ENCODE measurements at regions not wholly inside any gene's neighbourhood (a gene's known extent, or its start where the extent isn't known, plus 50 kb on each side); places are given as distances from the start of the nearest gene placed in this dataset.

GRCh38 chr3:87413814-87414213 is 137.4 kb upstream of the POU1F1 start:
- Histone ChIP-seq H3K4me1 (replicated peaks in 1 of 2; ENCODE audit: control insufficient read depth in 2 of 2, insufficient read depth in 2 of 2, low read length in 2 of 2) (no peaks in the 10 kb centered on the region), H3K27ac (ENCODE audit: extremely low read depth, low read depth, low read length) (no peak overlapping the region), H3K9me1 (ENCODE audit: control insufficient read depth, insufficient read depth, low read length) (no peaks in the 10 kb centered on the region), H3K4me2 (ENCODE audit: insufficient read depth, low read length) (no peak overlapping the region), H3K79me2 (ENCODE audit: control insufficient read depth, insufficient read depth, low read length) (no peaks in the 10 kb centered on the region), H3K36me3 (ENCODE audit: control insufficient read depth, insufficient read depth, low read length) (no peaks in the 10 kb centered on the region), H4K20me1 (replicated peaks; ENCODE audit: control insufficient read depth, insufficient read depth, low read length) (no peaks in the 10 kb centered on the region), H3K9ac (ENCODE audit: insufficient read depth in 1 of 2, low read depth in 2 of 2, low read length in 2 of 2) (no peak overlapping the region), H3K9me3 (replicated peaks; ENCODE audit: control insufficient read depth, insufficient read depth, low read depth, low read length) (no peaks in the 10 kb centered on the region), H3K27me3 (ENCODE audit: control insufficient read depth in 2 of 2, insufficient read depth in 2 of 2, low read length in 2 of 2) (no peaks in the 10 kb centered on the region), H2AFZ (ENCODE audit: low read depth, low read length) (no peak overlapping the region), H3K4me3 (no peak overlapping the region)
- intact Hi-C loops (cut with micrococcal nuclease) = no loop called here
- BruUV-seq (replicated peaks) = no TSS peak
- FAIRE-seq (no peak), DNase-seq (ENCODE audit: extremely low read depth in 1 of 4, low spot score in 3 of 4) (no peak), ATAC-seq (no peak)
- POLR2A ChIA-PET = no interaction called here
- CTCF ChIA-PET (ENCODE audit: low intra/inter-chr PET ratio) = no interaction called here
- no peak for TF ChIP-seq TAF9B (IDR thresholded peaks at IDR 0.05; ENCODE audit: partially characterized antibody)
- no peak for TF ChIP-seq HEY1 (CRISPR knock-in tag; IDR thresholded peaks at IDR 0.05; ENCODE audit: borderline replicate concordance)
- no peak for TF ChIP-seq PHTF2 (CRISPR knock-in tag; IDR thresholded peaks at IDR 0.05)
- no peak for TF ChIP-seq CEBPG (CRISPR knock-in tag; IDR thresholded peaks at IDR 0.05)
- no peak for TF ChIP-seq CEBPG (tag; conservative IDR thresholded peaks at IDR 0.05 in 1 of 2, IDR thresholded peaks at IDR 0.05 in 1 of 2)
- no peak for TF ChIP-seq RBM22 (IDR thresholded peaks at IDR 0.05; ENCODE audit: low read depth, low read length, poor library complexity, severe bottlenecking)
- no peak for TF ChIP-seq ATF1 (CRISPR knock-in tag; IDR thresholded peaks at IDR 0.05)
- no peak for TF ChIP-seq ATF1 (tag; IDR thresholded peaks at IDR 0.05)
- TF ChIP-seq CHD4 (IDR thresholded peaks at IDR 0.05; ENCODE audit: insufficient read depth, insufficient replicate concordance, low read depth, low read length, poor library complexity, severe bottlenecking) = no peak
- TF ChIP-seq ZKSCAN8 (CRISPR knock-in tag; IDR thresholded peaks at IDR 0.05) = no peak
- TF ChIP-seq ZNF12 (CRISPR knock-in tag; IDR thresholded peaks at IDR 0.05) = no peak
- no peak for TF ChIP-seq THRB (CRISPR knock-in tag; conservative IDR thresholded peaks at IDR 0.05)
- in situ Hi-C loops (cut with MboI) = no loop called here
- WGBS (ENCODE audit: insufficient coverage, low coverage, missing lambda C conversion rate) = 0% methylated on average over 3 of the region's 3 CpGs
